HG02763 (cell line): ENCODE measurements at regions not wholly inside any gene's neighbourhood (a gene's known extent, or its start where the extent isn't known, plus 50 kb on each side); places are given as distances from the start of the nearest gene placed in this dataset.
"Not testable (repeated sequence)": the region's sequence is repeated elsewhere in the genome, so short reads cannot be mapped to it uniquely, and the experiment has no call there.

ENCODE experiments used
- ATAC-seq: cut with Tn5 transposase; IDR thresholded peaks from one replicate; pipeline ENCODE4 v1.9.1; 2021; ENCODE audit warnings: mild to moderate bottlenecking, moderate library complexity; ENCODE audit not compliant: unreplicated experiment

DNA sequence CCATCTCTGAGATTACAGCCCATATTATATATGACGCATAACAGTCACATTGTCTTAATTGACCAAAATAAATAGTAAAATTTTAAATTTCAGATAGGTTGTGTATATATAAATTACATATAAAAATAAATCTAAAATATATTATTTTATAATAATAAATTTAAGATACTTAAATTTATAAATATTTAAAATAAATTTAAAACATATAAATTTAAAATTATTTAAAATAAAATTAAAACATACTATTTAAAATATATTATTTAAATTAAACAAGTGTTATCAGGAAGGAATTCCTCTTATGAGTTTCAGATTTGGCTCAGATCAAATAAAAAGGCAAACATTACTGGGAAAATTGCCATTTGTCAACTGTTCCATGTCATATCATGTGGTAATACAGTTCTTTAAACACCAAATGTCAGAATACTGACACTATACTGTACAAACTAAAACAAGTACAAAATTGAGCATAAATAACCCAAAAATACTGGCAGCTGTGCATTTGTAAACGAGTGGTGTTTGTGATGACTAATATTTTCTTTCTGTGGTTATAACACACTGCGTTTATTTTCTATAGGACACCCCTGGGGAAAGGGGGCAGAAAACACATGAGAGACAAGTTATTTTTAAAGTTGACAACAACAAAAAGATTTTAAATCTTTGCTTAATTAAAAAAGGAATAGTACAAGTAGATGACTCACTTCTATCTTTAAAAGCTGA, 71.3 kb upstream of the DGKB start:
- ATAC-seq, result no peak

DNA sequence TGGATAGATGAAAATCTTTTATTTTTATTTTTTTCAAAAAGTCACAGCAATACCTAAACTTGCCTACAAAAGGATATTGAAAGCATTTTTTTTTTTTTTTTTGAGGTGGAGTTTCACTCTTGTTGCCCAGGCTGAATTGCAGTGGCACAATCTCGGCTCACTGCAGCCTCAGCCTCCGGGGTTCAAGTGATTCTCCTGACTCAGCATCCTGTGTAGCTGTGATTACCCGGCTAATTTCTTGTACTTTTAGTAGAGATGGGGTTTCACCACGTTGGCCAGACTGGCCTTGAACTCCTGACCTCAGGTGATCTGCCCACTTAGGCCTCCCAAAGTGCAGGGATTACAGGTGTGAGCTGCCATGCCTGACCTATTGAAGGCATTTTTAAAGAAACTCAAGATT, 69.1 kb upstream of the DGKB start:
- not testable (repeated sequence) for ATAC-seq

DNA sequence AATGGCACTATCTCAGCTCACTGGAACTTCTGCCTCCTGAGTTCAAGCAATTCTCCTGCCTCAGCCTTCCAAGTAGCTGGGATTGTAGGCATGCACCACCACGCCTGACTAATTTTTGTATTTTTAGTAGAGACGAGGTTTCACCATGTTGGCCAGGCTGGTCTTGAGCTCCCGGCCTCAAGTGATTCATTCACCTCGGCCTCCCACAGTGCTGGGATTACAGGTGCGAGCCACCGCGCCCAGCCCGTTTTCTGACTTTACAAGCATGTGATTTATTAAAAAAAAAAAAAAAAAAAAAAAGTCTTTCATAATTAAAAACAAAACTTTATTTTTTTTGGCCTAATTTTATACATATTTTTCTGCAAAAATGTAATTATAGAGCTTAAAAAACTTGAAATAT, 64.8 kb upstream of the DGKB start:
- ATAC-seq, result not testable (repeated sequence)

DNA sequence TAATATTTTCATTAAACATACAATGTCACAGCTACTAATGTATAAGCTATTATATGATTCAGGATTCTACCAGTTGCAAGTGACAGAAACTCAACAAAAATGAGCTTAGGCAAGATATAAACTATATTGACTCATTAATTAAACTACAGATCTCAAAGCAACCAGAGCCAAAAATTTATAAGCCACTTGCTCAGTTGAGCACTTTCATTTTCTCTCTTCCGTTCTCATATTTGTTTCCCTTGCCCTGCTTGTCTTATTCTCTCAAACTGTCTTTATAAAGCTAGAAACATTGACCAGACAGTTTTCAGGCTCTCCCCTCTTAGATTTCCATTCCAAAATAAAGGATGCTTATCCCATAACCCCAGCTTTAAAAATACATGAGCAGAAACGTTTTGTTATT, 60.2 kb upstream of the DGKB start:
- ATAC-seq, result no peak

DNA sequence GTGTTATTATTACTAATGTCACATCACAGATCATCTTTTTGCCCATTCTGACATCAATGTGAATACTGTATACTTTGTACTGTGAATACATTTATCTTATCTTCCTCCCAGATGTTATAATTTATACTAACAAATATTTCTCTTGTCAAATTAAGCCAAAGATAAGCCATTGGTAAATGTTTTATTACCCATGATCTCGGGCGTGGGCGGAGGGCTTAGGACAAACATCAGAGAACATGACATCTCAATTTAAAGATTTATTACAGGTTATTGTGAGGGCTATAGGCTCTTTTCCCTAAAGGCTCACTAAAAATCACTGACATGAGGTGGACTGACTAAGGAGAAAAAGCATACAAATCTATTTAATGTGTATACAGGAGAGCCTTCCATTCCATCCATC, 58.2 kb upstream of the DGKB start:
- ATAC-seq, result no peak

DNA sequence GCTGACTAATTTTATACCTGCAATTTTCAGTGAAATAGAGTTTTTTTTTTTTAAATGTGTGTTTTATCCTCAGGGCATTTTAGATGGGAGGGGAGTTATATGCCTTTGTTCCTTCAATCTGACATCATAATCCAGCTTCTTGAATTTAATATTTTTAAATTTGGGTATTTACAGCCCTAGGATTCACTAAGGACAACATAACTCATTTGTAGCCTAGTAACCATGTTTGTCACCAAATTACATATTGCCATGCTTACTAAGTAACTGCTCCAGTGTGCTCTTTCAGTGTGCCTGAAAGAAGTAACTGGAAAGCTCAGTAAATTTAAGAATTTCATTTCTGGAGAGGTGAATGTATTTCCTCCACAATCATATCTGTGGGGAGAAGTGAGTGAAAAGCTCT, 56.8 kb upstream of the DGKB start:
- ATAC-seq, result no peak

DNA sequence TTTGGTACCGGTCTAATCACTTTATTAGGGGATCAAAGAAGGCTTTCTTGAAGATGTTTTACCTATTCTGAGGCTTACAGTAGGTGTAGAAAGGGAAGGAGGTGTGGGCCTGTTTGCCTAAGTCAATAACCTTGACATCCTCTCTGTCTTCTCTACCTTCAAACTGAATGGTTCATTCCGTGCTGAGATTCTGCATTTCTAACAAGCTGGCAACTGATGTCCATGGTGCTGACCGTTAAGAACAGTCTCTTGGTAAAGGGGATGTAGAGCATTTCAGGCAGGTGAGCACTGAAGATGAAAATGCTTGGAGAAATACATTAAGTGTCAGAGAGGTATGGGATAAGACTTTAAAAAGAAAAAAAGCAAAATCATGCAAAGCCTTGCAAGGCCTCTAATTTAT, 51.5 kb upstream of the DGKB start:
- no peak for ATAC-seq
